ENCODE measurements at regions not wholly inside any gene's neighbourhood (a gene's known extent, or its start where the extent isn't known, plus 50 kb on each side); places are given as distances from the start of the nearest gene placed in this dataset.
"Not testable (repeated sequence)": the region's sequence is repeated elsewhere in the genome, so short reads cannot be mapped to it uniquely, and the experiment has no call there.

DNA sequence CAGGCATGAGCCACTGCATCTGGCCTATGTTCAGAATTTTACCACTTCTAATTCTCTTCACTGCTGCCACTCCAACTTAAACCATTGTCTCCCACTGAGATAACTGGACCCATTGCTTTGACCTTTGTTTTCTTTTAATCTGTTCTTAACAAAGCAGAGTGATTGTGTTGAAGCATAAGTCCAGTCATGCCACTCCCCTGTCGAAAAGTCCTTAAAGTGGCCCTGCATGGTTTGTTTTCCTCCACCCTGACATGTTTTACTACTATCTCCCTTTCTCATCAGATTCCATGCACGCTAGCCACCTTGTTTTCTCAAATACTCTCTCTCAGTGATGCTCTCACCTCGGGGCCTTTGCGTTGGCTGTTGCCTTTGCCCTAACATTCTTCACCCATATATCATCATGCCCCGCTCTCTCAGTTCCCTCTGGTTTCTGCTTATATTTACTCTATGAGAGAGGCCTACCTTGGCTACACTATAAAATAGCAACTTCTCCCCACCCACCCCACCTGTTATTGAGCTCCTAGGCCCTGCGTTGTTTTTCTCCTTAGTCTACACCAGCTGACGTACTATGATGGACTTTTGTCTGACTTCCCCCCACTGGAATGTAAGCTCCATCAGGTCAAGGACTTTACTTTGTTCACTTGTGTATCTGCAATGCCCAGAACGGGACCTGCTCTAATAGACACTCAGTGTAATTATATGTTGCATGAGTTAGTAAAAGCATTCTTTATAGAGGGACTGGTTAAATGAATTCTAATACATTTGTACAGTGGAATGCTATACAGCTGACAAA is 75.6 kb upstream of the GARIN1A start:
- H3K4me1 Mint-ChIP-seq; H3K4me3 Mint-ChIP-seq; H3K27ac Mint-ChIP-seq; ATAC-seq; DNase-seq; H3K27me3 Mint-ChIP-seq; H3K9me3 Mint-ChIP-seq (ENCODE audit: low read depth): not testable (repeated sequence)
- CTCF ChIA-PET = interaction anchor here (0.6 kb wide), 1 partner anchor 13 kb away, joined by 3 read pairs; no protein-coding TSS in a partner anchor
- H3K36me3 Mint-ChIP-seq = peaks cover 40% of the 10 kb centered on the region

DNA sequence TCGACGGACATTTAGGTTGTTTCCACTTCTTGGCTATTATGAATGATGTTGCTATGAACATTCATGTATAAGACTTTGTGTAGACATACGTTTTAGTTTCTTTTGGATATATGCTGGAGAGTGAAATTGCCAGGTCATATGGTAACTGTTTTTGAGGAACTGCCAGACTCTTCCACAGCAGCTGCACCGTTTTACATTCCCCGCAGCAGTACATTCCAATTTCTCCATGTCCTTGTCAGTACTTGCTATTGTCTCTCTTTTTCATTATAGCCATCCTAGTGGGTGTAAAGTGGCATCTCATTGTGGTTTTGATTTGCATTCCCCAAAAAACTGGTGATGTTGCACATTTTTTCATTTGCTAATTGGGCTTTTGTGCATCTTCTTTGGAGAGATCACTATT is 73.1 kb upstream of the GARIN1A start:
- H3K9me3 Mint-ChIP-seq (ENCODE audit: low read depth); H3K27ac Mint-ChIP-seq: not testable (repeated sequence)

DNA sequence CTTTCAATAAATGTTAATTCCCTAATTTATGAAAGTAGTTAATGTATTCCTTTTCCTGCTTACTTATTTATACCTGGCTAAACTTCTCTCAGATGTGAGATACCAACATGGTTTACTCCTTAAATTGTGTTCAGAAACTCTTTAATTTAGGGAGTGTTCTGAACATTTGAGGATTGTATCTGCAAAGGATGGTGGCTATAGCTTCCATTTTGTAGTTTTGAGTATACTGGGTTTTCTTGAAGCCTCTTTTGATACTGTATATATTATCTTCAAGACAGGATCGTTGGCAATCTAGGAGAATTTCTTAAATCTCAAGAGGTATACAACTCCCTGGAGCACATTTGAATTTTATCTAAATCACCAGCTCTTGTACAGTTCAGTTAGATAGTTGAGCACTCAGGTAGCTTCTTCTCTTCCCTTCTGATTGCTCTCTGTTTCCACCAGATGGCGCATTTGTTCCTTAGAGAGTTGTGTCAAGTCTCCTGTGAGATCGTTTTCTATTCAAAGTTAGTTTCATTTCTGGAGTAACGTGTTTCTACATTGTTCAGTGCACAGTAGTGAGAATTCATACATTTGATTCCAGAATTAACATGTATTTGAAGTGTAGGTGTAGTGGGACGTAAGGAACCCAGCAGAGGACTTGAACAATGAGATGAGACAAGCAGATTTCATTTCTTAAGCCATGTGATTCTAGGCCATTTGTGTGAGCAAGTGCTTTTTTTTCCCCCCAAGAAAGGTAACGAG is 63.2 kb upstream of the GARIN1A start:
- H3K9me3 Mint-ChIP-seq (ENCODE audit: low read depth); H3K27me3 Mint-ChIP-seq; H3K4me1 Mint-ChIP-seq; H3K36me3 Mint-ChIP-seq: not testable (repeated sequence)
- H3K4me3 Mint-ChIP-seq = peak overlapping the region; percentile 80
- CTCF ChIA-PET = interaction anchor here (0.6 to 1.2 kb wide), 6 partner anchors 130 to 276 kb away, joined by 3 to 7 read pairs (median 4); partner anchors contain the start of gene CALU
- ATAC-seq (peak; percentile 97), DNase-seq (peak; percentile 63)
- H3K27ac Mint-ChIP-seq = peak overlapping the region; percentile 94

More for the DNA sequence above, 73.1 kb upstream of the GARIN1A start:
- ATAC-seq, H3K4me3 Mint-ChIP-seq, H3K4me1 Mint-ChIP-seq, H3K27me3 Mint-ChIP-seq, DNase-seq: not testable (repeated sequence)
- CTCF ChIA-PET = interaction anchor here (0.6 kb wide), 1 partner anchor 193 kb away, joined by 3 read pairs; no protein-coding TSS in a partner anchor
- peaks cover 36% of the 10 kb centered on the region for H3K36me3 Mint-ChIP-seq

DNA sequence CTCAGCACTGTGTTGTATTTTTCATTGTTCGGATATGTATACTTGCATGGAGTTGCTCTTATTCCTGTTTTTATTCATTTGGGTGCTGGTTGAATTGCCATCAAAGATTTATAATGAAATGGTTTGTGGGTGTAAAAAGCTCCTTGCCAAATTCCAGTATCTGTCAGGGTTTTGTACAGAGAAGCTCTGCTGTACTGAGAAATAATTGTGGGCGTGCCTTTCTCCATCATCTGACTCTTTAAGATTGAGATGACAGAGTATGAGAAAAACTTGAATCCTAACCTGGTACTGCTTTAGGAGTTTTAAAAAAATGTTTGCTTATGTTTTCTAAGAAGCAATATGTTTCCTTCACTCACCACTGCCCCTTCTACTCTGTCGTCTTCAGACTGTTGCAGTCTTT is 58.7 kb upstream of the GARIN1A start:
- DNase-seq; ATAC-seq; H3K27ac Mint-ChIP-seq; CTCF ChIA-PET; H3K9me3 Mint-ChIP-seq (ENCODE audit: low read depth); H3K4me3 Mint-ChIP-seq; H3K27me3 Mint-ChIP-seq: not testable (repeated sequence)
- Mint-ChIP-seq H3K4me1 (peaks cover 11% of the 10 kb centered on the region), H3K36me3 (peaks cover 13% of the 10 kb centered on the region)

DNA sequence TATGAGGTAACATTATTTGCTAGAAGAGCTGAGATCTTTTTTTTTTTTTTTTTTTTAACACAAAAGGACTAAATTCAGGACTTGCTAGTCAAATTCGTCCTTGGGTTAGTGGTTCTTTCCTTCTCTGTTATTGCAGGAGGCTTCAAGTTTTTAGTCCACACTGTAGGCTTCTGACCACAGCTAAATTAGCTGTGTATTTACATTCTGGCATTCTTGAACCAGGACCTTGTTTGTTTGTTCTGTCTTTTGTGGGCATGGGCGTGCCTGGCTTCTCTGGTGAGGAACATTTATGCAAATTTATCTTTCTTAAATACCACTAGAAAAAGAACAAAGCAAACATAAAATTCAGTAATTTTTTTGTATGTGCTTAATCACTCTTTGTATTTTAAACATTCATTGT is 57.3 kb upstream of the GARIN1A start:
- not testable (repeated sequence) for ATAC-seq; H3K4me3 Mint-ChIP-seq; H3K9me3 Mint-ChIP-seq (ENCODE audit: low read depth); DNase-seq; H3K27me3 Mint-ChIP-seq; H3K4me1 Mint-ChIP-seq; H3K27ac Mint-ChIP-seq
- CTCF ChIA-PET = interaction anchor here (0.7 kb wide), 2 partner anchors 18 to 110 kb away, joined by 3 read pairs; no protein-coding TSS in a partner anchor
- H3K36me3 Mint-ChIP-seq = peaks cover 11% of the 10 kb centered on the region

DNA sequence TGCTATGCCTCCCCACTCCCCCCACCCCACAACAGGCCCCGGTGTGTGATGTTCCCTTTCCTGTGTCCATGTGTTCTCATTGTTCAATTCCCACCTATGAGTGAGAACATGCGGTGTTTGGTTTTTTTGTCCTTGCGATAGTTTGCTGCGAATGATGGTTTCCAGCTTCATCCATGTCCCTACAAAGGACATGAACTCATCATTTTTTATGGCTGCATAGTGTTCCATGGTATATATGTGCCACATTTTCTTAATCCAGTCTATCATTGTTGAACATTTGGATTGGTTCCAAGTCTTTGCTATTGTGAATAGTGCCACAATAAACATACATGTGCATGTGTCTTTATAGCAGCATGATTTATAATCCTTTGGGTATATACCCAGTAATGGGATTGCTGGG is 55.3 kb upstream of the GARIN1A start:
- CTCF ChIA-PET, ATAC-seq: not testable (repeated sequence)

More for the DNA sequence above, 55.3 kb upstream of the GARIN1A start:
- not testable (repeated sequence) for H3K27ac Mint-ChIP-seq; H3K9me3 Mint-ChIP-seq (ENCODE audit: low read depth); H3K4me3 Mint-ChIP-seq; H3K4me1 Mint-ChIP-seq; H3K27me3 Mint-ChIP-seq; DNase-seq
- peaks cover 13% of the 10 kb centered on the region for H3K36me3 Mint-ChIP-seq
